ENCODE measurements at regions not wholly inside any gene's neighbourhood (a gene's known extent, or its start where the extent isn't known, plus 50 kb on each side); places are given as distances from the start of the nearest gene placed in this dataset.

DNA sequence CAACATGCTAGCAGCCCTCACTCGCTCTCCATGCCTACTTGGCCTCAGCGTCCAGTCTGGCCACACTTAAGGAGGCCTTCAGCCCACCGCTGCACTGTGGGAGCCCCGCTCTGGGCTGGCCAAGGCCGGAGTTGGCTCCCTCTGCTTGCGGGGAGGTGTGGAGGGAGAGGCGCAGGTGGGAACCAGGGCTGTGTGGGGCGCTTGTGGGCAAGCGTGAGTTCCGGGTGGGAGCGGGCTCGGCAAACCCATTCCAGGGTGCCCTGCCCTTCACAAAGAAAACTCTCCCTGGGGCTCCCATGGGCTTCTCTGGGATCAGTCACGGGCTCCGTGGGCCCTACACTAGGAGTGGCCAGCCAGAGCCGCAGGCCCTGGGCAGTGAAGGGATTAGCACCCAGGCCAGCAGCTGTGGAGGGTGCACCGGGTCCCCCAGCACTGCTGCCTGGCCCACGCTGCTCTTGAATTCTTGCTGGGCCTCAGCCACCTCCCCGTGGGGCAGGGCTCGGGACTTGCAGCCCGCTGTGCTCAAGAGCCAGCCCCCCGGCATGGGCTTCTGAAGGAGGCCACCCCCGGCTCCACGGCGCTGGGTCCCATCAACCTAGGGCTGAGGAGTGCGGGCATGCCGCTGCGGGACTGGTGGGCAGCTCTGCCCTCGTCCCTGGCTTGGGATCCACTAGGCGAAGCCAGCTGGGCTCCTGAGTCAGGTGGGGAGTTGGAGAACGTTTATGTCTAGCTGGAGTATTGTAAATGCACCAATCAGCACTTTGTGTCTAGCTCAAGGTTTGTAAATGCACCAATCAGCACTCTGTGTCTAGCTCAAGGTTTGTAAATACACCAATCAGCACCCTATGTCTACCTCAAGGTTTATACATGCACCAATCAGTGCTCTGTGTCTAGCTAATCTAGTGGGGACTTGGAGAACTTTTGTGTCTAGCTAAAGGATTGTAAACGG is 273.6 kb upstream of the SULF2 start:
- in situ Hi-C loops (cut with HindIII; ENCODE audit: low pct_ligation_motif_present, low sequenced_read_pairs): no loop called here
- TF ChIP-seq CTCF (IDR thresholded peaks at IDR 0.05; ENCODE audit: low read depth, low read length, missing control alignments): no peak
- DNase-seq: no peak

DNA sequence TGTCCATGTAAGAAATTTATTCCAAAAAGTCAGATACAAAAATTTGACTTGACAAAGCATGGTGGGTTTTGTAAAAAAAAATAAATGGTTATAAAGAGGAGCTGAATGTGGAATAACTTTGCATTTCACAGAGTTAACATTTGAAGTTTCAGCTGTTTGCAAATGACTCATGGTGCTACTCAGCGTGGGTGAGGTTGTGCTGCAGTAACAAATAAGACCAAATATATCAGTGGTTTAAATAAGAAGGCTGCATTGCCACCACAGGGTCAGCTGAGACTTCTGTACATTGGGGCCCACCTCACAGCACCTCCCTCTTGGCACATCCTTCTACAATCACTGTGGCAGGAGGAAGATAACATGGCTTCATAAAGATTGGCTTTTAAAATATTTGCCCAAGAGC is 272.5 kb upstream of the SULF2 start:
- no peak overlapping the region for H3K4me3 ChIP-seq (ENCODE audit: low read depth, low read length)
- no peak overlapping the region for H3K27ac ChIP-seq
- in situ Hi-C loops (cut with HindIII; ENCODE audit: low pct_ligation_motif_present, low sequenced_read_pairs): no loop called here
- TF ChIP-seq CTCF (IDR thresholded peaks at IDR 0.05; ENCODE audit: low read depth, low read length, missing control alignments): no peak
- H3K27me3 ChIP-seq (replicated peaks): no peaks in the 10 kb centered on the region
- no peaks in the 10 kb centered on the region for H3K36me3 ChIP-seq (replicated peaks)
- DNase-seq: no peak

More for the DNA sequence above, 273.6 kb upstream of the SULF2 start:
- no peaks in the 10 kb centered on the region for H3K27me3 ChIP-seq (replicated peaks)
- no peaks in the 10 kb centered on the region for H3K36me3 ChIP-seq (replicated peaks)
- no peak overlapping the region for H3K4me3 ChIP-seq (ENCODE audit: low read depth, low read length)
- no peak overlapping the region for H3K27ac ChIP-seq

- in situ Hi-C loops (cut with HindIII; ENCODE audit: low pct_ligation_motif_present, low sequenced_read_pairs): no loop called here
- DNase-seq: no peak
- no peak for TF ChIP-seq CTCF (IDR thresholded peaks at IDR 0.05; ENCODE audit: low read depth, low read length, missing control alignments)
Measured at GRCh38 chr20:48057251-48057650, 272.0 kb upstream of the SULF2 start.

GRCh38 chr20:48056218-48056617 is 270.9 kb upstream of the SULF2 start:
- no peak for TF ChIP-seq CTCF (IDR thresholded peaks at IDR 0.05; ENCODE audit: low read depth, low read length, missing control alignments)
- DNase-seq: no peak
- Histone ChIP-seq H3K27ac (no peak overlapping the region), H3K4me3 (ENCODE audit: low read depth, low read length) (no peak overlapping the region), H3K27me3 (replicated peaks) (no peaks in the 10 kb centered on the region), H3K36me3 (replicated peaks) (no peaks in the 10 kb centered on the region)
- in situ Hi-C loops (cut with HindIII; ENCODE audit: low pct_ligation_motif_present, low sequenced_read_pairs): no loop called here

More at GRCh38 chr20:48057251-48057650, 272.0 kb upstream of the SULF2 start:
- no peak overlapping the region for H3K27ac ChIP-seq
- H3K4me3 ChIP-seq (ENCODE audit: low read depth, low read length): no peak overlapping the region
- H3K36me3 ChIP-seq (replicated peaks): no peaks in the 10 kb centered on the region
- H3K27me3 ChIP-seq (replicated peaks): no peaks in the 10 kb centered on the region

DNA sequence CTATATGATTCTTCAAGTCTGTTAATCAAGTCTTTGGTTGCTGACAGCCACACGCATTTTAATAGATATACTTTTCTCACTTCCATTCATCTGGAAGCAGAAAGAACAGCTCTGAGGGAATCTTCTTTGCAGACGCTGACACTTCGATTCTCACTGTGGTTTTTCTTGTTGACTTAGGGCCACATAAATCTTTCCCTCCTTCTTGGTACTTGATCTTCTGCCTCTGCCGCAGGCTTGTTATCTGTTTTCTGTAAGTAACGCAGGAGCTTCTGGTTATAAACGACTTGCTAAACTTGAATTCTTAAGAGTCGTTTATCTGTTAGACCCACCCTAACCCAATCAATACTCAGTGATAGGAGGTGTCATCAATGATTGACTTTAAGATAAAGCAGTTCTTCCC is 268.8 kb upstream of the SULF2 start:
- no peak for TF ChIP-seq CTCF (IDR thresholded peaks at IDR 0.05; ENCODE audit: low read depth, low read length, missing control alignments)
- no peaks in the 10 kb centered on the region for H3K27me3 ChIP-seq (replicated peaks)
- H3K36me3 ChIP-seq (replicated peaks): no peaks in the 10 kb centered on the region
- in situ Hi-C loops (cut with HindIII; ENCODE audit: low pct_ligation_motif_present, low sequenced_read_pairs): no loop called here
- no peak for DNase-seq
- H3K4me3 ChIP-seq (ENCODE audit: low read depth, low read length): no peak overlapping the region
- no peak overlapping the region for H3K27ac ChIP-seq

Measured in brain microvascular endothelial cell (primary cell).